IMR-90 (cell line): ENCODE measurements at regions not wholly inside any gene's neighbourhood (a gene's known extent, or its start where the extent isn't known, plus 50 kb on each side); places are given as distances from the start of the nearest gene placed in this dataset.

Experiments used
- ATAC-seq: fragments of 200-7000 bp; cut with Tn5 transposase; 2 replicates; pipeline ENCODE4 v1.9.1; 2020; ENCODE audit warnings: low read depth, mild to moderate bottlenecking, moderate library complexity
- BruUV-seq: library from RNA; stranded (reverse); fragments of 400-500 nt; replicated peaks from 2 replicates; lab custom pipeline; 2021; lab: Mats Ljungman, UMichigan
- CTCF ChIA-PET: fragments of 300-600 bp; formaldehyde crosslinking; extraction: SDS; loops from one replicate; lab custom pipeline; 2021; ENCODE audit warnings: antibody characterized with exemption; lab: Yijun Ruan, JAX
- POLR2A ChIA-PET: fragments of 300-600 bp; sonication (Branson Sonifier 250); formaldehyde crosslinking; loops from one replicate; lab custom pipeline; 2022; ENCODE audit warnings: antibody characterized with exemption; ENCODE audit not compliant: unreplicated experiment; lab: Charles Lee
- DNase-seq: peaks from one replicate; pipeline ENCODE4 v3.0.0; 2013
- H2AFZ ChIP-seq: replicated peaks from 2 replicates; pipeline ENCODE3; 2013; ENCODE audit warnings: low read length, mild to moderate bottlenecking; ENCODE audit not compliant: poor library complexity
- H2AK5ac ChIP-seq: 2 replicates; pipeline ENCODE4 v1.6.1; 2013; ENCODE audit warnings: low read depth, low read length, inconsistent platforms
- H2AK9ac ChIP-seq: replicated peaks from 2 replicates; pipeline ENCODE3; 2013; ENCODE audit warnings: mild to moderate bottlenecking, low read depth, low read length, moderate library complexity; ENCODE audit not compliant: poor library complexity
- H2BK120ac ChIP-seq: 2 replicates; pipeline ENCODE4 v1.6.1; 2013; ENCODE audit warnings: low read depth, low read length, inconsistent platforms
- H2BK15ac ChIP-seq: 3 replicates; pipeline ENCODE4 v1.6.1; 2013; ENCODE audit warnings: low read depth, low read length, inconsistent platforms
- H2BK20ac ChIP-seq: 2 replicates; pipeline ENCODE4 v1.6.1; 2013; ENCODE audit warnings: low read depth, mild to moderate bottlenecking, inconsistent platforms, low read length, moderate library complexity
- H2BK5ac ChIP-seq: 2 replicates; pipeline ENCODE4 v1.6.1; 2013; ENCODE audit warnings: mild to moderate bottlenecking, low read depth, low read length, inconsistent platforms; ENCODE audit not compliant: poor library complexity, severe bottlenecking
- H3K14ac ChIP-seq: replicated peaks from 2 replicates; pipeline ENCODE4 v1.6.1; 2013; ENCODE audit warnings: low read depth, low read length, inconsistent platforms
- H3K18ac ChIP-seq: 2 replicates; pipeline ENCODE4 v1.6.1; 2013; ENCODE audit warnings: low read depth, low read length, control low read depth
- H3K23ac ChIP-seq: 2 replicates; pipeline ENCODE4 v1.6.1; 2013; ENCODE audit warnings: low read depth, low read length, inconsistent platforms
- H3K27ac ChIP-seq: 2 replicates; pipeline ENCODE4 v1.5.1; 2013; ENCODE audit warnings: mild to moderate bottlenecking, control low read depth, low read length; ENCODE audit not compliant: insufficient read depth
- H3K27me3 ChIP-seq: 2 replicates; pipeline ENCODE4 v1.6.1; 2013; ENCODE audit warnings: low read length; ENCODE audit not compliant: control insufficient read depth, insufficient read depth
- H3K36me3 ChIP-seq: 2 replicates; pipeline ENCODE4 v1.6.1; 2013; ENCODE audit warnings: low read length, mixed read lengths; ENCODE audit not compliant: control insufficient read depth, insufficient read depth
- H3K4ac ChIP-seq: 2 replicates; pipeline ENCODE4 v1.6.1; 2013; ENCODE audit warnings: low read depth, low read length, inconsistent platforms
- H3K4me1 ChIP-seq: 2 replicates; pipeline ENCODE4 v1.6.1; 2013; ENCODE audit warnings: low read length, mixed read lengths; ENCODE audit not compliant: control insufficient read depth, insufficient read depth
- H3K4me2 ChIP-seq: 2 replicates; pipeline ENCODE4 v1.6.1; 2013; ENCODE audit warnings: low read depth, mild to moderate bottlenecking, control low read depth, low read length, moderate library complexity
- H3K4me3 ChIP-seq: 2 replicates; pipeline ENCODE4 v1.5.1; 2013; ENCODE audit warnings: low read depth, mild to moderate bottlenecking, control low read depth, low read length, moderate library complexity; ENCODE audit not compliant: insufficient read depth
- H3K56ac ChIP-seq: 2 replicates; pipeline ENCODE4 v1.6.1; 2013; ENCODE audit warnings: low read length, inconsistent platforms; ENCODE audit not compliant: insufficient read depth; ENCODE audit errors: extremely low read depth
- H3K79me1 ChIP-seq, 2 experiments: 2 replicates each; pipeline ENCODE4 v1.6.1; 2013; ENCODE audit warnings: low read length in 2 of 2, inconsistent platforms in 1 of 2, low read depth in 1 of 2
- H3K9ac ChIP-seq: 2 replicates; pipeline ENCODE4 v1.6.1; 2013; ENCODE audit warnings: low read depth, low read length, control low read depth
- H3K9me1 ChIP-seq: 2 replicates; pipeline ENCODE4 v1.6.1; 2013; ENCODE audit warnings: low read length, inconsistent platforms; ENCODE audit not compliant: insufficient read depth
- H3K9me3 ChIP-seq: 2 replicates; pipeline ENCODE4 v1.6.1; 2013; ENCODE audit warnings: low read length; ENCODE audit not compliant: control insufficient read depth, insufficient read depth
- H4K20me1 ChIP-seq: 2 replicates; pipeline ENCODE4 v1.6.1; 2013; ENCODE audit warnings: low read length, inconsistent platforms; ENCODE audit not compliant: insufficient read depth
- H4K5ac ChIP-seq: 2 replicates; pipeline ENCODE4 v1.6.1; 2013; ENCODE audit warnings: mild to moderate bottlenecking, low read depth, low read length, control low read depth
- H4K8ac ChIP-seq, 2 experiments: 2 replicates each; pipeline ENCODE4 v1.6.1; 2013; ENCODE audit warnings: low read depth in 2 of 2, low read length in 2 of 2, control low read depth in 1 of 2, inconsistent platforms in 1 of 2
- H4K91ac ChIP-seq: 2 replicates; pipeline ENCODE4 v1.6.1; 2013; ENCODE audit warnings: low read depth, low read length, inconsistent platforms; ENCODE audit not compliant: insufficient read depth
- BHLHE40 ChIP-seq: fragments of 150-350 bp; IDR thresholded peaks from 2 replicates; pipeline ENCODE4 v1.6.1; 2016; ENCODE audit warnings: mild to moderate bottlenecking, low read depth, low read length
- FOS ChIP-seq: fragments of 150-350 bp; IDR thresholded peaks from 2 replicates; pipeline ENCODE4 v1.6.1; 2016; ENCODE audit warnings: low read depth, low read length
- MAZ ChIP-seq: IDR thresholded peaks from 2 replicates; pipeline ENCODE4 v1.6.1; 2012; ENCODE audit warnings: low read depth, mild to moderate bottlenecking, low read length, improper control_type of control experiment, moderate library complexity, borderline replicate concordance
- RCOR1 ChIP-seq: IDR thresholded peaks from 2 replicates; pipeline ENCODE4 v1.6.1; 2012; ENCODE audit warnings: mild to moderate bottlenecking, low read length, improper control_type of control experiment; ENCODE audit not compliant: insufficient replicate concordance
- WGBS, 2 experiments: methylation state at CpG; one replicate each; pipeline versions ENCODE4 v1.1.5 to v1.1.7; 2013; ENCODE audit warnings: missing lambda C conversion rate in 2 of 2; ENCODE audit not compliant: insufficient read length in 1 of 2; ENCODE audit errors: extremely low coverage in 2 of 2; 5-methylcytosine and 5-hydroxymethylcytosine counted together
- dilution Hi-C: fragments of 300-500 bp; cut with HindIII; formaldehyde crosslinking; loops from one replicate; pipeline ENCODE4 v1.14.3; 2018; ENCODE audit warnings: low sequenced_read_pairs; ENCODE audit not compliant: unreplicated experiment
- in situ Hi-C: fragments of 300-500 bp; cut with MboI; formaldehyde crosslinking; loops from 3 replicates; pipeline ENCODE4 v1.14.3; 2019; ENCODE audit warnings: low sequenced_read_pairs, inconsistent platforms, mixed read lengths
- intact Hi-C: fragments of 100-400 bp; cut with micrococcal nuclease; formaldehyde crosslinking; loops from 2 replicates; pipeline ENCODE4 v1.10.0; 2022
- TF ChIP-seq, protein P1 (sequence below): fragments of 150-350 bp; IDR thresholded peaks from 2 replicates; pipeline ENCODE4 v1.6.1; 2017; ENCODE audit warnings: mild to moderate bottlenecking, antibody characterized with exemption, low read length, low read depth
- TF ChIP-seq, protein P2 (sequence below): conservative IDR thresholded peaks from 2 replicates; pipeline ENCODE4 v1.5.1; 2012; ENCODE audit warnings: mild to moderate bottlenecking, low read depth, low read length, improper control_type of control experiment

DNA sequence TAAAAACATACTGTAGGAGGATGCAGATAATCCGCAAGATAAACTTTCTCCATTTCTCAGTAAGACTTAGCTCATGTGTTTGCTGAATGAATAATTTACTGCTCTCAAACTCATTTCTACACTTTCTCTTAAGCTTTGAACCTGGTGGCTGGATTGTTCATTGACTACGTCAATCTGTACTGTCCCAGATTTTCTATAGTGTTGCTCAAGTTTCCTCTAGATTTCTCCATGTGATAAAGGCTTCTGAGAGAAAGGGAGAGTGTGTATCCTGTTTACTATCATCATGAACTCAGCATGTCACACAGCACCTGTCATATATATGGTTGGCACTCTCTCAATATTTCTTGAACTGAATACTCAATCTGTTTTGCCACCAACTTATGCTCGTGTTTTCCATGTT is 518.0 kb upstream of the TBX3 start:
- CTCF ChIA-PET: interaction anchor here (0.6 to 1.2 kb wide), 2 partner anchors 11 to 1244 kb away, joined by 3 read pairs; no protein-coding TSS in a partner anchor
- H3K9me1 ChIP-seq: 0 out of 2 replicates have a peak, but pooled peaks cover 2% of the 10 kb centered on the region
- in situ Hi-C loops: no loop called here
- DNase-seq (peak; percentile 23), ATAC-seq (no peak)
- dilution Hi-C loops: no loop called here
- H4K8ac ChIP-seq: no peak overlapping the region
- POLR2A ChIA-PET: no interaction called here
- no peak overlapping the region for H3K18ac ChIP-seq
- H3K56ac ChIP-seq: no peak overlapping the region
- TF ChIP-seq, protein P1, sequence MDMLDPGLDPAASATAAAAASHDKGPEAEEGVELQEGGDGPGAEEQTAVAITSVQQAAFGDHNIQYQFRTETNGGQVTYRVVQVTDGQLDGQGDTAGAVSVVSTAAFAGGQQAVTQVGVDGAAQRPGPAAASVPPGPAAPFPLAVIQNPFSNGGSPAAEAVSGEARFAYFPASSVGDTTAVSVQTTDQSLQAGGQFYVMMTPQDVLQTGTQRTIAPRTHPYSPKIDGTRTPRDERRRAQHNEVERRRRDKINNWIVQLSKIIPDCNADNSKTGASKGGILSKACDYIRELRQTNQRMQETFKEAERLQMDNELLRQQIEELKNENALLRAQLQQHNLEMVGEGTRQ: no peak
- TF ChIP-seq, protein P2, sequence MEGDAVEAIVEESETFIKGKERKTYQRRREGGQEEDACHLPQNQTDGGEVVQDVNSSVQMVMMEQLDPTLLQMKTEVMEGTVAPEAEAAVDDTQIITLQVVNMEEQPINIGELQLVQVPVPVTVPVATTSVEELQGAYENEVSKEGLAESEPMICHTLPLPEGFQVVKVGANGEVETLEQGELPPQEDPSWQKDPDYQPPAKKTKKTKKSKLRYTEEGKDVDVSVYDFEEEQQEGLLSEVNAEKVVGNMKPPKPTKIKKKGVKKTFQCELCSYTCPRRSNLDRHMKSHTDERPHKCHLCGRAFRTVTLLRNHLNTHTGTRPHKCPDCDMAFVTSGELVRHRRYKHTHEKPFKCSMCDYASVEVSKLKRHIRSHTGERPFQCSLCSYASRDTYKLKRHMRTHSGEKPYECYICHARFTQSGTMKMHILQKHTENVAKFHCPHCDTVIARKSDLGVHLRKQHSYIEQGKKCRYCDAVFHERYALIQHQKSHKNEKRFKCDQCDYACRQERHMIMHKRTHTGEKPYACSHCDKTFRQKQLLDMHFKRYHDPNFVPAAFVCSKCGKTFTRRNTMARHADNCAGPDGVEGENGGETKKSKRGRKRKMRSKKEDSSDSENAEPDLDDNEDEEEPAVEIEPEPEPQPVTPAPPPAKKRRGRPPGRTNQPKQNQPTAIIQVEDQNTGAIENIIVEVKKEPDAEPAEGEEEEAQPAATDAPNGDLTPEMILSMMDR: no peak
- TF ChIP-seq FOS (no peak), RCOR1 (no peak), MAZ (no peak), BHLHE40 (no peak)
- H3K79me1 ChIP-seq: no peaks in the 10 kb centered on the region
- no TSS peak for BruUV-seq
- H3K27ac ChIP-seq: no peak overlapping the region
- no peaks in the 10 kb centered on the region for H3K27me3 ChIP-seq
- no peak overlapping the region for H3K14ac ChIP-seq
- H3K9ac ChIP-seq: no peak overlapping the region
- peaks cover 5% of the 10 kb centered on the region for H3K4me1 ChIP-seq
- no peak overlapping the region for H3K4me2 ChIP-seq
- H3K9me3 ChIP-seq: no peaks in the 10 kb centered on the region
- no peak overlapping the region for H3K4ac ChIP-seq
- no peak overlapping the region for H2AFZ ChIP-seq
- H3K23ac ChIP-seq: no peak overlapping the region
- H2BK5ac ChIP-seq: no peak overlapping the region
- H2BK120ac ChIP-seq: no peak overlapping the region
- no peak overlapping the region for H2AK9ac ChIP-seq
- H4K91ac ChIP-seq: no peak overlapping the region
- H2AK5ac ChIP-seq: no peak overlapping the region
- H2BK20ac ChIP-seq: no peak overlapping the region
- intact Hi-C loops: no loop called here
- WGBS, 2 experiments: no CpG with 5 or more reads among the region's 3 CpGs
- no peaks in the 10 kb centered on the region for H4K20me1 ChIP-seq
- no peak overlapping the region for H4K5ac ChIP-seq
- no peaks in the 10 kb centered on the region for H3K36me3 ChIP-seq
- H2BK15ac ChIP-seq: no peak overlapping the region
- no peak overlapping the region for H3K4me3 ChIP-seq
